A549 (cell line): ENCODE measurements at regions not wholly inside any gene's neighbourhood (a gene's known extent, or its start where the extent isn't known, plus 50 kb on each side); places are given as distances from the start of the nearest gene placed in this dataset.

Source experiments
- ATAC-seq, 2 experiments: fragments of 200-7000 bp in 1 of 2; fragments of >200 bp in 1 of 2; cut with Nextera tagmentation in 1 of 2; cut with Tn5 transposase in 1 of 2; 3 replicates each; pipeline versions ENCODE4 v1.8.0 to v1.9.1; 2018 to 2020; ENCODE audit warnings: mild to moderate bottlenecking in 1 of 2, moderate library complexity in 1 of 2
- CTCF ChIA-PET: fragments of 300-600 bp; sonication (Branson Sonifier 250); formaldehyde crosslinking; extraction: SDS; loops from one replicate; lab custom pipeline; 2021; ENCODE audit warnings: antibody characterized with exemption, inconsistent platforms; lab: Yijun Ruan, JAX
- POLR2A ChIA-PET: fragments of 350-600 bp; formaldehyde crosslinking; extraction: SDS; loops from one replicate; lab custom pipeline; 2021; ENCODE audit warnings: antibody characterized with exemption, inconsistent platforms; lab: Yijun Ruan, JAX
- DNase-seq, 2 experiments: peaks; one replicate each; pipeline versions ENCODE4 v3.0.0 to v3.0.0-alpha.2; 2011 to 2016; ENCODE audit warnings: low read depth in 1 of 2, low spot score in 1 of 2
- FAIRE-seq: peaks from 2 replicates; lab custom pipeline; 2011; peaks lifted over from hg19 to GRCh38; lab: Jason Lieb, UNC
- H3K27ac ChIP-seq, 2 experiments: fragments of >200 bp; sonication (Bioruptor Twin); formaldehyde crosslinking; 3 replicates each; pipeline ENCODE4 v1.5.1; 2016 to 2017
- H3K4me1 ChIP-seq: fragments of >200 bp; sonication (Bioruptor Twin); formaldehyde crosslinking; 3 replicates; pipeline ENCODE4 v1.6.1; 2016
- H3K4me2 ChIP-seq: fragments of >200 bp; sonication (Bioruptor Twin); formaldehyde crosslinking; 3 replicates; pipeline ENCODE4 v1.6.1; 2016
- H3K4me3 ChIP-seq: fragments of >200 bp; sonication (Bioruptor Twin); formaldehyde crosslinking; 3 replicates; pipeline ENCODE4 v1.5.1; 2016
- H3K9me3 ChIP-seq: fragments of >200 bp; sonication (Bioruptor Twin); formaldehyde crosslinking; 3 replicates; pipeline ENCODE4 v1.6.1; 2016
- ATOH8 ChIP-seq: fragments of 250-450 bp; sonication (Bioruptor Pico); IDR thresholded peaks from 2 replicates; pipeline ENCODE4 v1.5.0; 2020; ENCODE audit warnings: low read depth, mild to moderate bottlenecking, moderate library complexity
- BHLHE40 ChIP-seq: IDR thresholded peaks from 2 replicates; pipeline ENCODE4 v1.6.1; 2012; ENCODE audit warnings: low read depth, low read length, inconsistent platforms
- CBX8 ChIP-seq: fragments of 200-600 bp; sonication (generic); IDR thresholded peaks from 2 replicates; pipeline ENCODE4 v1.6.1; 2016
- EP300 ChIP-seq, 2 experiments: fragments of >200 bp; sonication (Bioruptor Twin); formaldehyde crosslinking; IDR thresholded peaks; 2 replicates in 1 of 2; 3 replicates in 1 of 2; pipeline ENCODE4 v1.6.1; 2016 to 2017
- FOSB ChIP-seq: fragments of 250-450 bp; sonication (Bioruptor Pico); IDR thresholded peaks from 2 replicates; pipeline ENCODE4 v1.5.0; 2020; ENCODE audit warnings: mild to moderate bottlenecking, moderate library complexity
- FOXS1 ChIP-seq: fragments of 250-450 bp; sonication (Bioruptor Pico); IDR thresholded peaks from 2 replicates; pipeline ENCODE4 v1.5.0; 2020; ENCODE audit warnings: mild to moderate bottlenecking, moderate library complexity
- GATA3 ChIP-seq: IDR thresholded peaks from 2 replicates; pipeline ENCODE4 v1.6.1; 2012; ENCODE audit warnings: borderline replicate concordance
- HDAC2 ChIP-seq: fragments of 200-600 bp; sonication (generic); IDR thresholded peaks from 2 replicates; pipeline ENCODE4 v1.6.1; 2016
- HEYL ChIP-seq: fragments of 250-450 bp; sonication (Bioruptor Pico); IDR thresholded peaks from 2 replicates; pipeline ENCODE4 v1.8.0; 2021; ENCODE audit warnings: mild to moderate bottlenecking, moderate library complexity
- HOXB13 ChIP-seq: fragments of 250-450 bp; sonication (Bioruptor Pico); IDR thresholded peaks from 2 replicates; pipeline ENCODE4 v1.5.0; 2020; ENCODE audit warnings: low read depth, mild to moderate bottlenecking, moderate library complexity
- KDM5A ChIP-seq: fragments of 200-600 bp; sonication (generic); IDR thresholded peaks from 2 replicates; pipeline ENCODE4 v1.6.1; 2016; ENCODE audit warnings: antibody characterized with exemption, mild to moderate bottlenecking
- MAFK ChIP-seq: fragments of 450-650 bp; IDR thresholded peaks from 2 replicates; pipeline ENCODE4 v1.6.1; 2014; ENCODE audit not compliant: partially characterized antibody
- MYC ChIP-seq: IDR thresholded peaks from 2 replicates; pipeline ENCODE4 v1.6.1; 2012; ENCODE audit warnings: mild to moderate bottlenecking, inconsistent platforms, low read length, improper control_type of control experiment, borderline replicate concordance
- NFE2L2 ChIP-seq: fragments of 150-350 bp; conservative IDR thresholded peaks from 2 replicates; pipeline ENCODE4 v1.6.1; 2014; ENCODE audit warnings: low read length
- NR3C1 ChIP-seq: fragments of >200 bp; sonication (Bioruptor Twin); formaldehyde crosslinking; IDR thresholded peaks from 3 replicates; pipeline ENCODE4 v1.6.1; 2017
- PBX3 ChIP-seq: IDR thresholded peaks from 2 replicates; pipeline ENCODE4 v1.6.1; 2012
- PHF8 ChIP-seq: fragments of 200-600 bp; sonication (generic); IDR thresholded peaks from 2 replicates; pipeline ENCODE4 v1.6.1; 2016; ENCODE audit warnings: low read depth, mild to moderate bottlenecking, antibody characterized with exemption, moderate library complexity, borderline replicate concordance
- RAD21 ChIP-seq, 2 experiments: fragments of >200 bp in 1 of 2; sonication (Bioruptor Twin) in 1 of 2; formaldehyde crosslinking in 1 of 2; IDR thresholded peaks in 1 of 2; conservative IDR thresholded peaks in 1 of 2; 2 replicates in 1 of 2; 3 replicates in 1 of 2; pipeline ENCODE4 v1.6.1; 2012 to 2018; ENCODE audit warnings: inconsistent platforms in 1 of 2
- RFX5 ChIP-seq: fragments of 450-650 bp; IDR thresholded peaks from 2 replicates; pipeline ENCODE4 v1.7.1; 2014; ENCODE audit warnings: antibody characterized with exemption, mild to moderate bottlenecking, moderate library complexity
- RNF2 ChIP-seq: fragments of 200-600 bp; sonication (generic); IDR thresholded peaks from 2 replicates; pipeline ENCODE4 v1.6.1; 2016; ENCODE audit warnings: low read depth, mild to moderate bottlenecking, antibody characterized with exemption, moderate library complexity, borderline replicate concordance
- SREBF2 ChIP-seq: fragments of 450-650 bp; IDR thresholded peaks from 2 replicates; pipeline ENCODE4 v1.6.1; 2014; ENCODE audit warnings: mild to moderate bottlenecking, moderate library complexity
- TFCP2L1 ChIP-seq: fragments of 250-450 bp; sonication (Bioruptor Pico); IDR thresholded peaks from 2 replicates; pipeline ENCODE4 v1.5.0; 2021; ENCODE audit warnings: mild to moderate bottlenecking
- ZC3H11A ChIP-seq: fragments of 450-650 bp; IDR thresholded peaks from 2 replicates; pipeline ENCODE4 v1.6.1; 2014; ENCODE audit warnings: antibody characterized with exemption, mild to moderate bottlenecking
- ZSCAN20 ChIP-seq: fragments of 250-450 bp; sonication (Bioruptor Pico); IDR thresholded peaks from 2 replicates; pipeline ENCODE4 v1.8.0; 2022; ENCODE audit warnings: mild to moderate bottlenecking, moderate library complexity
- WGBS: methylation state at CpG from one replicate; pipeline ENCODE4 v1.1.6; 2017; ENCODE audit errors: missing lambda C conversion rate; 5-methylcytosine and 5-hydroxymethylcytosine counted together
- TF ChIP-seq, protein P1 (sequence below): fragments of 200-600 bp; sonication (generic); IDR thresholded peaks from 2 replicates; pipeline ENCODE4 v1.6.1; 2016; ENCODE audit warnings: antibody characterized with exemption, mild to moderate bottlenecking, moderate library complexity
- TF ChIP-seq, protein P2 (sequence below): fragments of 450-650 bp; IDR thresholded peaks from 2 replicates; pipeline ENCODE4 v1.6.1; 2014; ENCODE audit warnings: antibody characterized with exemption
- TF ChIP-seq, protein P3 (sequence below): fragments of >200 bp; sonication (Bioruptor Twin); formaldehyde crosslinking; IDR thresholded peaks from 3 replicates; pipeline ENCODE4 v1.5.1; 2016
- TF ChIP-seq, protein P4 (sequence below): fragments of >200 bp; sonication (Bioruptor Twin); formaldehyde crosslinking; IDR thresholded peaks from 3 replicates; pipeline ENCODE4 v1.6.1; 2016

DNA sequence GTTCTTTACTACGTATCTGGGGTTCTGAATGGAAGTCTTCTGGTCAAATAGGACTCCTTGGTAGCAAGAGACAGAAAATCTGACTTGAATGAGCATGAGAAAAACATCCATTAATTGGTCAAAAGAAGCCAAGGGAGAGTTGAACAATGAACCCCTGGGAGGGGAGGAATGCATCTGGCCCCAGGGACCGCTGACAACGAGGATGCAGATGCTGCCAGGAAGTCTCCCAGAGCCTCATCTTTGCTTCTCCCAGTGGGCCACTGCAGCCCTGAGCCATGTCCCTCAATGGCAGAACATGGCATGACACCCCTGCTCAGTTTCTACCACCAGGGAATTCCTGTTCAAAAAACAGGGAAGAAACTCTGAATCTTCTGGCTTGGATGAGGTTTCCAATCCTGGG lies 50.5 kb upstream of the ICE1 start:
- no peak overlapping the region for H3K4me2 ChIP-seq
- TF ChIP-seq RFX5 = no peak
- TF ChIP-seq BHLHE40 = no peak
- no peak for TF ChIP-seq ATOH8 (CRISPR knock-in tag)
- TF ChIP-seq GATA3 = no peak
- TF ChIP-seq NR3C1 = no peak
- TF ChIP-seq RAD21 (conservative IDR thresholded peaks at IDR 0.05 in 1 of 2, IDR thresholded peaks at IDR 0.05 in 1 of 2) = no peak
- TF ChIP-seq, protein P1, sequence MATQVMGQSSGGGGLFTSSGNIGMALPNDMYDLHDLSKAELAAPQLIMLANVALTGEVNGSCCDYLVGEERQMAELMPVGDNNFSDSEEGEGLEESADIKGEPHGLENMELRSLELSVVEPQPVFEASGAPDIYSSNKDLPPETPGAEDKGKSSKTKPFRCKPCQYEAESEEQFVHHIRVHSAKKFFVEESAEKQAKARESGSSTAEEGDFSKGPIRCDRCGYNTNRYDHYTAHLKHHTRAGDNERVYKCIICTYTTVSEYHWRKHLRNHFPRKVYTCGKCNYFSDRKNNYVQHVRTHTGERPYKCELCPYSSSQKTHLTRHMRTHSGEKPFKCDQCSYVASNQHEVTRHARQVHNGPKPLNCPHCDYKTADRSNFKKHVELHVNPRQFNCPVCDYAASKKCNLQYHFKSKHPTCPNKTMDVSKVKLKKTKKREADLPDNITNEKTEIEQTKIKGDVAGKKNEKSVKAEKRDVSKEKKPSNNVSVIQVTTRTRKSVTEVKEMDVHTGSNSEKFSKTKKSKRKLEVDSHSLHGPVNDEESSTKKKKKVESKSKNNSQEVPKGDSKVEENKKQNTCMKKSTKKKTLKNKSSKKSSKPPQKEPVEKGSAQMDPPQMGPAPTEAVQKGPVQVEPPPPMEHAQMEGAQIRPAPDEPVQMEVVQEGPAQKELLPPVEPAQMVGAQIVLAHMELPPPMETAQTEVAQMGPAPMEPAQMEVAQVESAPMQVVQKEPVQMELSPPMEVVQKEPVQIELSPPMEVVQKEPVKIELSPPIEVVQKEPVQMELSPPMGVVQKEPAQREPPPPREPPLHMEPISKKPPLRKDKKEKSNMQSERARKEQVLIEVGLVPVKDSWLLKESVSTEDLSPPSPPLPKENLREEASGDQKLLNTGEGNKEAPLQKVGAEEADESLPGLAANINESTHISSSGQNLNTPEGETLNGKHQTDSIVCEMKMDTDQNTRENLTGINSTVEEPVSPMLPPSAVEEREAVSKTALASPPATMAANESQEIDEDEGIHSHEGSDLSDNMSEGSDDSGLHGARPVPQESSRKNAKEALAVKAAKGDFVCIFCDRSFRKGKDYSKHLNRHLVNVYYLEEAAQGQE = no peak
- no peak for TF ChIP-seq HDAC2
- TF ChIP-seq KDM5A = no peak
- TF ChIP-seq ZC3H11A = no peak
- TF ChIP-seq, protein P2, sequence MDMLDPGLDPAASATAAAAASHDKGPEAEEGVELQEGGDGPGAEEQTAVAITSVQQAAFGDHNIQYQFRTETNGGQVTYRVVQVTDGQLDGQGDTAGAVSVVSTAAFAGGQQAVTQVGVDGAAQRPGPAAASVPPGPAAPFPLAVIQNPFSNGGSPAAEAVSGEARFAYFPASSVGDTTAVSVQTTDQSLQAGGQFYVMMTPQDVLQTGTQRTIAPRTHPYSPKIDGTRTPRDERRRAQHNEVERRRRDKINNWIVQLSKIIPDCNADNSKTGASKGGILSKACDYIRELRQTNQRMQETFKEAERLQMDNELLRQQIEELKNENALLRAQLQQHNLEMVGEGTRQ = no peak
- TF ChIP-seq MYC = no peak
- TF ChIP-seq ZSCAN20 (CRISPR knock-in tag) = no peak
- TF ChIP-seq HOXB13 (CRISPR knock-in tag) = no peak
- no peak for TF ChIP-seq HEYL (CRISPR knock-in tag)
- TF ChIP-seq, protein P3, sequence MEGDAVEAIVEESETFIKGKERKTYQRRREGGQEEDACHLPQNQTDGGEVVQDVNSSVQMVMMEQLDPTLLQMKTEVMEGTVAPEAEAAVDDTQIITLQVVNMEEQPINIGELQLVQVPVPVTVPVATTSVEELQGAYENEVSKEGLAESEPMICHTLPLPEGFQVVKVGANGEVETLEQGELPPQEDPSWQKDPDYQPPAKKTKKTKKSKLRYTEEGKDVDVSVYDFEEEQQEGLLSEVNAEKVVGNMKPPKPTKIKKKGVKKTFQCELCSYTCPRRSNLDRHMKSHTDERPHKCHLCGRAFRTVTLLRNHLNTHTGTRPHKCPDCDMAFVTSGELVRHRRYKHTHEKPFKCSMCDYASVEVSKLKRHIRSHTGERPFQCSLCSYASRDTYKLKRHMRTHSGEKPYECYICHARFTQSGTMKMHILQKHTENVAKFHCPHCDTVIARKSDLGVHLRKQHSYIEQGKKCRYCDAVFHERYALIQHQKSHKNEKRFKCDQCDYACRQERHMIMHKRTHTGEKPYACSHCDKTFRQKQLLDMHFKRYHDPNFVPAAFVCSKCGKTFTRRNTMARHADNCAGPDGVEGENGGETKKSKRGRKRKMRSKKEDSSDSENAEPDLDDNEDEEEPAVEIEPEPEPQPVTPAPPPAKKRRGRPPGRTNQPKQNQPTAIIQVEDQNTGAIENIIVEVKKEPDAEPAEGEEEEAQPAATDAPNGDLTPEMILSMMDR = no peak
- TF ChIP-seq, protein P4, sequence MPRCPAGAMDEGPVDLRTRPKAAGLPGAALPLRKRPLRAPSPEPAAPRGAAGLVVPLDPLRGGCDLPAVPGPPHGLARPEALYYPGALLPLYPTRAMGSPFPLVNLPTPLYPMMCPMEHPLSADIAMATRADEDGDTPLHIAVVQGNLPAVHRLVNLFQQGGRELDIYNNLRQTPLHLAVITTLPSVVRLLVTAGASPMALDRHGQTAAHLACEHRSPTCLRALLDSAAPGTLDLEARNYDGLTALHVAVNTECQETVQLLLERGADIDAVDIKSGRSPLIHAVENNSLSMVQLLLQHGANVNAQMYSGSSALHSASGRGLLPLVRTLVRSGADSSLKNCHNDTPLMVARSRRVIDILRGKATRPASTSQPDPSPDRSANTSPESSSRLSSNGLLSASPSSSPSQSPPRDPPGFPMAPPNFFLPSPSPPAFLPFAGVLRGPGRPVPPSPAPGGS = no peak
- no peak for TF ChIP-seq MAFK
- POLR2A ChIA-PET = no interaction called here
- no peaks in the 10 kb centered on the region for H3K4me1 ChIP-seq
- no peak for DNase-seq
- H3K4me3 ChIP-seq = no peak overlapping the region
- ATAC-seq = no peak
- no peak for FAIRE-seq
- whole genome bisulfite sequencing = 66% methylated on average over 3 of the region's 3 CpGs
- no peak overlapping the region for H3K27ac ChIP-seq
- CTCF ChIA-PET = no interaction called here
- no peaks in the 10 kb centered on the region for H3K9me3 ChIP-seq

DNA sequence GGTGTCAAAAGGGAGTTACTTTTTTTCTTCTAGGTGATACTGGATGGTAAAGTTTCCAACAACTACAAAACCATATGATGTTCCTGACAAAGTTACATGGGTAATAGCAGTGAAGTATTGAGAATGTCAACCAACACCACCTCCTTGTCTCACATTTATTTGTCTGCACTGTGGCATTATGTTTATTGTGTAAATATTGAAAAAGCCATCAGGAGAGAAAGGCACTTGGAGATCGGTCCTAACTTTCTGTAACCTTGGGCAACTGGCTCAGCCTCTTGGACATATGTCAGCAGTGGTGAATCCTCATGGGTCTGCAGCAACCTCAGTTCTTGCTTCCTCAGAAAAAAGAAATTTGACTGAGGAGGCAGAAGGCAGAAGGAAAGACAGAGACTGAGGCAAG lies 50.0 kb upstream of the ICE1 start:
- DNase-seq (no peak), ATAC-seq (no peak), FAIRE-seq (no peak)
- ChIA-PET CTCF (no interaction called here), POLR2A (no interaction called here)
- no peaks in the 10 kb centered on the region for H3K9me3 ChIP-seq
- H3K4me3 ChIP-seq = no peak overlapping the region
- no peak overlapping the region for H3K4me2 ChIP-seq
- 38% methylated on average over 1 of the region's 1 CpG for WGBS
- H3K27ac ChIP-seq = no peak overlapping the region
- H3K4me1 ChIP-seq = no peaks in the 10 kb centered on the region
- no peak for TF ChIP-seq CBX8
- TF ChIP-seq PHF8 = no peak
- TF ChIP-seq FOSB (CRISPR knock-in tag) = no peak
- no peak for TF ChIP-seq RAD21 (conservative IDR thresholded peaks at IDR 0.05 in 1 of 2, IDR thresholded peaks at IDR 0.05 in 1 of 2)
- no peak for TF ChIP-seq SREBF2
- TF ChIP-seq, protein P3 = no peak
- no peak for TF ChIP-seq RNF2
- TF ChIP-seq PBX3 = no peak
- TF ChIP-seq TFCP2L1 (CRISPR knock-in tag) = no peak
- TF ChIP-seq EP300 (IDR thresholded peaks at IDR 0.05) = no peak
- no peak for TF ChIP-seq NFE2L2
- TF ChIP-seq FOXS1 (CRISPR knock-in tag) = no peak
